HEK293T (cell line): ENCODE measurements at regions not wholly inside any gene's neighbourhood (a gene's known extent, or its start where the extent isn't known, plus 50 kb on each side); places are given as distances from the start of the nearest gene placed in this dataset.

Experiments
- CTCF ChIA-PET: fragments of 350-600 bp; formaldehyde crosslinking; extraction: SDS; loops from one replicate; lab custom pipeline; 2021; ENCODE audit warnings: antibody characterized with exemption, inconsistent platforms; lab: Yijun Ruan, JAX
- POLR2A ChIA-PET: fragments of 350-600 bp; formaldehyde crosslinking; extraction: SDS; loops from one replicate; lab custom pipeline; 2020; ENCODE audit warnings: antibody characterized with exemption, inconsistent platforms; lab: Yijun Ruan, JAX
- DNase-seq: peaks from one replicate; pipeline ENCODE4 v3.0.0; 2012; ENCODE audit warnings: mixed read lengths; ENCODE audit errors: extremely low spot score
- ARNT ChIP-seq: fragments of 450-650 bp; IDR thresholded peaks from 2 replicates; pipeline ENCODE4 v1.6.1; 2017; ENCODE audit warnings: mild to moderate bottlenecking
- BHLHE40 ChIP-seq: fragments of 450-650 bp; IDR thresholded peaks from 2 replicates; pipeline ENCODE4 v1.6.1; 2016; ENCODE audit warnings: mild to moderate bottlenecking, moderate library complexity, borderline replicate concordance
- CTBP1 ChIP-seq: fragments of 450-650 bp; IDR thresholded peaks from 2 replicates; pipeline ENCODE4 v1.6.1; 2016; ENCODE audit warnings: borderline replicate concordance
- ELF4 ChIP-seq: fragments of 450-650 bp; IDR thresholded peaks from 2 replicates; pipeline ENCODE4 v1.6.1; 2017; ENCODE audit warnings: antibody characterized with exemption
- FOXA1 ChIP-seq: fragments of 450-650 bp; IDR thresholded peaks from 2 replicates; pipeline ENCODE4 v1.6.1; 2016; ENCODE audit warnings: mild to moderate bottlenecking
- FOXK2 ChIP-seq: fragments of 450-650 bp; IDR thresholded peaks from 2 replicates; pipeline ENCODE4 v1.6.1; 2016; ENCODE audit warnings: mild to moderate bottlenecking
- FOXM1 ChIP-seq: fragments of 450-650 bp; IDR thresholded peaks from 2 replicates; pipeline ENCODE4 v1.6.1; 2017; ENCODE audit warnings: mild to moderate bottlenecking, borderline replicate concordance
- HDGF ChIP-seq: fragments of 450-650 bp; IDR thresholded peaks from 2 replicates; pipeline ENCODE4 v1.6.1; 2017; ENCODE audit warnings: antibody characterized with exemption, borderline replicate concordance
- L3MBTL2 ChIP-seq: fragments of 450-650 bp; conservative IDR thresholded peaks from 2 replicates; pipeline ENCODE4 v1.6.1; 2016; ENCODE audit warnings: mild to moderate bottlenecking
- LEF1 ChIP-seq: fragments of 450-650 bp; IDR thresholded peaks from 2 replicates; pipeline ENCODE4 v1.6.1; 2017; ENCODE audit warnings: mild to moderate bottlenecking, borderline replicate concordance
- NFRKB ChIP-seq: fragments of 450-650 bp; IDR thresholded peaks from 2 replicates; pipeline ENCODE4 v1.6.1; 2016; ENCODE audit warnings: mild to moderate bottlenecking, moderate library complexity
- SP1 ChIP-seq: fragments of 450-650 bp; IDR thresholded peaks from 2 replicates; pipeline ENCODE4 v1.6.1; 2017
- SUZ12 ChIP-seq: fragments of 450-650 bp; IDR thresholded peaks from 2 replicates; pipeline ENCODE4 v1.6.1; 2016; ENCODE audit warnings: mild to moderate bottlenecking
- TARDBP ChIP-seq: fragments of 450-650 bp; IDR thresholded peaks from 2 replicates; pipeline ENCODE4 v1.6.1; 2016
- ZNF384 ChIP-seq: fragments of 450-650 bp; IDR thresholded peaks from 2 replicates; pipeline ENCODE4 v1.6.1; 2016
- TF ChIP-seq, protein P1 (sequence below): fragments of 450-650 bp; IDR thresholded peaks from 2 replicates; pipeline ENCODE4 v1.6.1; 2016

DNA sequence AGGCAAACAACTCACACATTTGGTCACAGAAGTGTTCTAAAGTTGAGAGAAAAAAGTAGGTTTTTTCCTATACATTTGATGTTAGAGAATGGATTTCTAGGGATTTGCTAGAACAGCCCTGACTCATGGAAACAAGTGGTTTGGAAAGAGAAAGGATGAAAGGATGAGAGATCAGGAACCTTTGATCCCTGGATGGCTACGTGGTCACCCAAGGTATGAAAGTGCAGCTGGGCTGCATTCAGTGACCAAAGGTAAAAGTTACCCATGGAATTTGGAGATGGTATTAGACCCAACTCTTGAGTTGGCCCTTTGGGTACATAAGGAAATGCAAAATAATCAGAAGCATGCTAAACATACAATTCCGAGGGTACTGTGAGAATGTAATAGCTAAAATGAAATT is 61.3 kb upstream of the SPIN1 start:
- DNase-seq = no peak
- ChIA-PET POLR2A (no interaction called here), CTCF (no interaction called here)
- TF ChIP-seq FOXK2 = no peak
- TF ChIP-seq ELF4 = no peak
- TF ChIP-seq L3MBTL2 = no peak
- TF ChIP-seq FOXM1 = no peak
- TF ChIP-seq ZNF384 = no peak
- TF ChIP-seq BHLHE40 = no peak
- no peak for TF ChIP-seq SP1
- no peak for TF ChIP-seq TARDBP
- TF ChIP-seq, protein P1, sequence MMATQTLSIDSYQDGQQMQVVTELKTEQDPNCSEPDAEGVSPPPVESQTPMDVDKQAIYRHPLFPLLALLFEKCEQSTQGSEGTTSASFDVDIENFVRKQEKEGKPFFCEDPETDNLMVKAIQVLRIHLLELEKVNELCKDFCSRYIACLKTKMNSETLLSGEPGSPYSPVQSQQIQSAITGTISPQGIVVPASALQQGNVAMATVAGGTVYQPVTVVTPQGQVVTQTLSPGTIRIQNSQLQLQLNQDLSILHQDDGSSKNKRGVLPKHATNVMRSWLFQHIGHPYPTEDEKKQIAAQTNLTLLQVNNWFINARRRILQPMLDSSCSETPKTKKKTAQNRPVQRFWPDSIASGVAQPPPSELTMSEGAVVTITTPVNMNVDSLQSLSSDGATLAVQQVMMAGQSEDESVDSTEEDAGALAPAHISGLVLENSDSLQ = no peak
- no peak for TF ChIP-seq SUZ12
- TF ChIP-seq LEF1 = no peak
- no peak for TF ChIP-seq FOXA1
- no peak for TF ChIP-seq HDGF
- TF ChIP-seq CTBP1 = no peak
- TF ChIP-seq ARNT = no peak
- TF ChIP-seq NFRKB = no peak

DNA sequence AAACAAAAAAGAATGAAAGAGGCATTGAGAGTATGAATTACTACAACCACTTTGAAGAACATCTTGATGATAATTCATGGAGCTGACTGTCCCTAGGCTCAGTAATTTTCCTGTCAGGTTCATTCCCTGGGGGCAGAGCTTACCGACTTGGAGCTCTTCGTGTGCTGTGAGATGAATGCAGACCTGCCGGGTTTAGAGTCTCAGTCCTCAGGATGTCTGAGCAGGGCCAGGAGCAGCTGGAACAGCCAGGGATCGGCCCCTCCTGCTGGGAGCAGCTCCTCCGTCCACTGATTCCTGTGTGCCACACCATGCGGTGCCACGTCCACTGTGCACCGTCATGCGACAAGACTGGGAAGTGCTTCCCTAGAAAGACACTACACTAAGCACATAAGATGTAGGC is 62.2 kb upstream of the SPIN1 start:
- DNase-seq = no peak
- ChIA-PET POLR2A (no interaction called here), CTCF (no interaction called here)
- TF ChIP-seq NFRKB (no peak), FOXM1 (no peak), FOXK2 (no peak), ELF4 (no peak), CTBP1 (no peak)

GRCh38 chr9:88322906-88323566 is 65.2 kb upstream of the SPIN1 start:
- no peak for DNase-seq
- ChIA-PET POLR2A (no interaction called here), CTCF (no interaction called here)
- TF ChIP-seq FOXK2 = no peak
- TF ChIP-seq NFRKB = no peak
- TF ChIP-seq SP1 = no peak
- no peak for TF ChIP-seq BHLHE40
- TF ChIP-seq ARNT = no peak
- no peak for TF ChIP-seq ZNF384
- no peak for TF ChIP-seq HDGF
- TF ChIP-seq L3MBTL2 = no peak
- no peak for TF ChIP-seq FOXM1

DNA sequence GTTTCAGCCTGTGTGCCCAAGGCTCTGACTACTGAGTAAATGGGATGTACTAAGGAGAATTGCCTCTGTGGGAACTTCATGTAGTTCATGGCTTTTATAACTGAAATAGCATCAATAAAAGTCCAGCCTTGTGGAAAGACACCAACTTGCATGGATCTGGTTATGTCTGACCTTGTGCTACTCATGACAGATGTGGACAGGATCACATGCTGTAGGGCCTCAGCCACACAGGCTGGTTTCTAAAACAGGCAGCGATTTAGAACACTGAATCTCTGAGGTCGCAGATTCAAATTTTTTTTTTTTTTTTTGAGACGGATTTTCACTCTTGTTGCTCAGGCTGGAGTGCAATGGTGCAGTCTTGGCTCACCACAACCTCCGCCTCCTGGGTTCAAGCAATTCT is 66.5 kb upstream of the SPIN1 start:
- CTCF ChIA-PET = no interaction called here
- TF ChIP-seq, protein P1 = no peak
- TF ChIP-seq FOXK2 (no peak), FOXM1 (no peak), HDGF (no peak), ARNT (no peak), SUZ12 (no peak), ELF4 (no peak), FOXA1 (no peak), SP1 (no peak), CTBP1 (no peak), NFRKB (no peak), LEF1 (no peak), L3MBTL2 (no peak), TARDBP (no peak), ZNF384 (no peak), BHLHE40 (no peak)
- POLR2A ChIA-PET = no interaction called here
- no peak for DNase-seq

DNA sequence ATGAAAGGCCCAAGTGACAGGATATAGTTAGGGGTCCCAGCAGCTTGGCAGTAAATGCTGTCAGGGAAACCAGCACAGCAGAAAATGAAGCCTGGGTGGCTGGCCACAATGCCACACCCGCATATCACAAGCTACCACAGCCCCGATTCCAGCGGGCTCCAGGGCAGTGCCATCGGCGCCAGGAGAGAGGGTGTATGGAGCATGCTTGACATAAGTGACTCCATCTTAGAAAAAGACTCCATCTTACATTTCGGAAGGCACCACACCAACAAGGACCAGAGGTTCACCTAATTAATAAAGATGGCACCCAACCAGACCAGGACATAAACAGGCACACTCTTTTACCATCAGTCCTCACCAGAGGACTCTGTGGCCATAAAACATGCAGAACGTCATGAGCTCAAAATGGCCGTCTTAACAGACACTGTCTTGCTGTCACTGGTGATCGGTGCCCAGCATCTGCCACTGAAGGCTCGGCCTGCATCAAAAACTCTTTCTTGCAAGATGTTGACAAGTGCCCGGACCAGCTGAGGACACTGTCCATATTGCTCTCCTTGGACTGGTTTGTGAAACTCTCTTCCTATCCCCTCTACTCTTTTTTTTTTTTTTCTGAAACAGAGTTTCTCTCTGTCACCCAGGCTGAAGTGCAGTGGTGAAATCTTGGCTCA is 67.4 kb upstream of the SPIN1 start:
- ChIA-PET CTCF (no interaction called here), POLR2A (no interaction called here)
- DNase-seq = no peak
- TF ChIP-seq L3MBTL2 (no peak), FOXA1 (no peak), CTBP1 (no peak), ELF4 (no peak), SP1 (no peak), HDGF (no peak), ARNT (no peak)
- TF ChIP-seq, protein P1 = no peak

DNA sequence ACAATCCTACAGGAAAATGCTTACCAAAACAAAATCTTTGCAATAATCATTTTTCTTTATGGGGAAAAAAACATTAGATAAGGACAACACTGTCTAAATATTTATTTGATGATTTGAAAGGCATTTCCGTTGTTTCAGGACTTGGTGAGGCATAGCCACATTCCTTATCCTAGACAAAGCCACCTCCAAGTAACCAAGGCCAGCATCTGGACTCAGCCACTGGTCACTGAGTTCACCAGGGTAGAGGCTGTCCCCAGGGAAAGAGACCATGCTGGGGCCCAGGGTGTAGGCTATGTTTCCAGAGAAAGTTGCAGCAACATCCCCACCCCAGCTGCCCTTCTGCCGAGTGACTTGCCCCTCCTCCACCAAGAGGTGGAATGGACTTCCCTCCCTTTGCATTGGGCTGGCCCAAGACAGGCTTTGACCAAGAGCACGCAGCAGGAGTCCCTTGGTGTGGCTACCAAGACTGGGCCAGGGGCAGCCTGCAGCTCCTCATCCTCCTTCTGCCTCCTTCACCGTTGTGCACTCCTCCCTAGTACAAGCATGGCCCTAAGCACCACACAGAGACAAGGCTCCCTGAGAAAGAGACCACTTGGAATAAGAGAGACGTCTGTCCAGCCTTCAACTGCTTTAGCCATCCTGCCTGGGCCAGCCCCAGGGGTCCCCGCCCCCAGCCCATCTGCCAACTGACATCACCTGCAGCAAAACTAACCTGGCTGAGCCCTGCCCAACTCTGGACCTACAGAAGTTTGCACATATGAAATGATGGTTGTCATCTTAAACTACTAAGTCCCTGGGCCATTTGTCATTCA is 68.1 kb upstream of the SPIN1 start:
- no peak for DNase-seq
- TF ChIP-seq NFRKB = no peak
- no peak for TF ChIP-seq ELF4
- no peak for TF ChIP-seq FOXM1
- no peak for TF ChIP-seq SP1
- TF ChIP-seq FOXA1 = no peak
- no peak for TF ChIP-seq TARDBP
- TF ChIP-seq FOXK2 = no peak
- ChIA-PET CTCF (no interaction called here), POLR2A (no interaction called here)
